ENCODE measurements at regions not wholly inside any gene's neighbourhood (a gene's known extent, or its start where the extent isn't known, plus 50 kb on each side); places are given as distances from the start of the nearest gene placed in this dataset.

DNA sequence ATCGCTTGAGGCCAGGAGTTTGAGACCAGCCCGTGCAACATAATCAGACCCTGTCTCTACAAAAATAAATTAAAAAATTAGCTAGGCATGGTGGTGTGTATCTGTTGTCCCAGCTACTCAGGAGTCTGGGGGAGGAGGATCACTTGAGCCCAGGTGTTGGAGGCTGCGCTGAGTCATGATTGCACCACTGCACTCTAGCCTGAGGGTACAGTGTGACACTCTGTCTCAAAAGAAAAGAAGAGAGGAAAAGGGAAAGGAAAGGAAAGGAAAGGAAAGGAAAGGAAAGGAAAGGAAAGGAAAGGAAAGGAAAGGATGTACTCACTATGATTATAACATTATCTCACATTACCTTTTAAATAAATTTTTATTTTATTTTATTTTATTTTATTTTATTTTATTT, 56.5 kb upstream of the MPP7 start:
- TF ChIP-seq POLR2AphosphoS5 (IDR thresholded peaks at IDR 0.05) (no peak), POLR2A (IDR thresholded peaks at IDR 0.05; ENCODE audit: low read depth) (no peak), EP300 (IDR thresholded peaks at IDR 0.05) (no peak)
- TF ChIP-seq, protein P1, sequence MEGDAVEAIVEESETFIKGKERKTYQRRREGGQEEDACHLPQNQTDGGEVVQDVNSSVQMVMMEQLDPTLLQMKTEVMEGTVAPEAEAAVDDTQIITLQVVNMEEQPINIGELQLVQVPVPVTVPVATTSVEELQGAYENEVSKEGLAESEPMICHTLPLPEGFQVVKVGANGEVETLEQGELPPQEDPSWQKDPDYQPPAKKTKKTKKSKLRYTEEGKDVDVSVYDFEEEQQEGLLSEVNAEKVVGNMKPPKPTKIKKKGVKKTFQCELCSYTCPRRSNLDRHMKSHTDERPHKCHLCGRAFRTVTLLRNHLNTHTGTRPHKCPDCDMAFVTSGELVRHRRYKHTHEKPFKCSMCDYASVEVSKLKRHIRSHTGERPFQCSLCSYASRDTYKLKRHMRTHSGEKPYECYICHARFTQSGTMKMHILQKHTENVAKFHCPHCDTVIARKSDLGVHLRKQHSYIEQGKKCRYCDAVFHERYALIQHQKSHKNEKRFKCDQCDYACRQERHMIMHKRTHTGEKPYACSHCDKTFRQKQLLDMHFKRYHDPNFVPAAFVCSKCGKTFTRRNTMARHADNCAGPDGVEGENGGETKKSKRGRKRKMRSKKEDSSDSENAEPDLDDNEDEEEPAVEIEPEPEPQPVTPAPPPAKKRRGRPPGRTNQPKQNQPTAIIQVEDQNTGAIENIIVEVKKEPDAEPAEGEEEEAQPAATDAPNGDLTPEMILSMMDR (IDR thresholded peaks at IDR 0.05) = no peak
